HL-60/S4 (cell line): ENCODE measurements at regions not wholly inside any gene's neighbourhood (a gene's known extent, or its start where the extent isn't known, plus 50 kb on each side); places are given as distances from the start of the nearest gene placed in this dataset.
"Not testable (repeated sequence)": the region's sequence is repeated elsewhere in the genome, so short reads cannot be mapped to it uniquely, and the experiment has no call there.

Source experiments
- in situ Hi-C: fragments of 300-500 bp; cut with MboI; formaldehyde crosslinking; loops from 2 replicates; pipeline ENCODE4 v1.14.3; 2022; ENCODE audit warnings: low sequenced_read_pairs

GRCh38 chr15:25624504-25625177, 185.8 kb upstream of the UBE3A start:
- in situ Hi-C loops = no loop called here

- in situ Hi-C loops = no loop called here
These were observed 184.9 kb upstream of the UBE3A start for GRCh38 chr15:25623708-25624107.

GRCh38 chr15:25620466-25620865, 181.6 kb upstream of the UBE3A start:
- in situ Hi-C loops = no loop called here

- in situ Hi-C loops = no loop called here
These were observed 180.9 kb upstream of the UBE3A start for GRCh38 chr15:25619761-25620160.

- in situ Hi-C loops = no loop called here
These were observed 180.3 kb upstream of the UBE3A start for GRCh38 chr15:25619076-25619475.

GRCh38 chr15:25618161-25618560, 179.3 kb upstream of the UBE3A start:
- in situ Hi-C loops = no loop called here

GRCh38 chr15:25616471-25616870, 177.6 kb upstream of the UBE3A start:
- in situ Hi-C loops = no loop called here

GRCh38 chr15:25613134-25613533, 174.3 kb upstream of the UBE3A start:
- in situ Hi-C loops = no loop called here

GRCh38 chr15:25611603-25612002, 172.8 kb upstream of the UBE3A start:
- in situ Hi-C loops = no loop called here

- in situ Hi-C loops = no loop called here
These were observed 170.5 kb upstream of the UBE3A start for GRCh38 chr15:25609371-25609770.

GRCh38 chr15:25608926-25609325, 170.1 kb upstream of the UBE3A start:
- in situ Hi-C loops = no loop called here

- in situ Hi-C loops = no loop called here
These were observed 166.3 kb upstream of the UBE3A start for GRCh38 chr15:25605151-25605550.

- in situ Hi-C loops = no loop called here
These were observed 161.9 kb upstream of the UBE3A start for GRCh38 chr15:25600751-25601150.

- in situ Hi-C loops = loop anchor here (25.0 kb wide), 1 partner anchor 90 kb away; no protein-coding TSS in a partner anchor
These were observed 158.7 kb upstream of the UBE3A start for GRCh38 chr15:25597571-25597970.

- in situ Hi-C loops = loop anchor here (25.0 kb wide), 1 partner anchor 90 kb away; no protein-coding TSS in a partner anchor
These were observed 158.1 kb upstream of the UBE3A start for GRCh38 chr15:25596644-25597562.

GRCh38 chr15:25587616-25588340, 149.0 kb upstream of the UBE3A start:
- in situ Hi-C loops = loop anchor here (25.0 kb wide), 1 partner anchor 100 kb away; no protein-coding TSS in a partner anchor

- in situ Hi-C loops = loop anchor here (25.0 kb wide), 1 partner anchor 104 kb away; no protein-coding TSS in a partner anchor
These were observed 144.1 kb upstream of the UBE3A start for GRCh38 chr15:25582886-25583285.

GRCh38 chr15:25579127-25579526, 140.3 kb upstream of the UBE3A start:
- in situ Hi-C loops = loop anchor here (25.0 kb wide), 1 partner anchor 108 kb away; no protein-coding TSS in a partner anchor

- in situ Hi-C loops = no loop called here
These were observed 133.4 kb upstream of the UBE3A start for GRCh38 chr15:25572191-25572590.

- in situ Hi-C loops = no loop called here
These were observed 129.9 kb upstream of the UBE3A start for GRCh38 chr15:25568751-25569150.

GRCh38 chr15:25566545-25566944, 127.7 kb upstream of the UBE3A start:
- in situ Hi-C loops = not testable (repeated sequence)
